ENCODE measurements at regions not wholly inside any gene's neighbourhood (a gene's known extent, or its start where the extent isn't known, plus 50 kb on each side); places are given as distances from the start of the nearest gene placed in this dataset.

GRCh38 chr1:212526111-212526491 is 82.5 kb upstream of the ATF3 start:
- DNase-seq (ENCODE audit: low spot score): no peak
- Histone ChIP-seq H3K4me3 (no peak overlapping the region), H3K27ac (no peak overlapping the region)
- TF ChIP-seq, protein P1, sequence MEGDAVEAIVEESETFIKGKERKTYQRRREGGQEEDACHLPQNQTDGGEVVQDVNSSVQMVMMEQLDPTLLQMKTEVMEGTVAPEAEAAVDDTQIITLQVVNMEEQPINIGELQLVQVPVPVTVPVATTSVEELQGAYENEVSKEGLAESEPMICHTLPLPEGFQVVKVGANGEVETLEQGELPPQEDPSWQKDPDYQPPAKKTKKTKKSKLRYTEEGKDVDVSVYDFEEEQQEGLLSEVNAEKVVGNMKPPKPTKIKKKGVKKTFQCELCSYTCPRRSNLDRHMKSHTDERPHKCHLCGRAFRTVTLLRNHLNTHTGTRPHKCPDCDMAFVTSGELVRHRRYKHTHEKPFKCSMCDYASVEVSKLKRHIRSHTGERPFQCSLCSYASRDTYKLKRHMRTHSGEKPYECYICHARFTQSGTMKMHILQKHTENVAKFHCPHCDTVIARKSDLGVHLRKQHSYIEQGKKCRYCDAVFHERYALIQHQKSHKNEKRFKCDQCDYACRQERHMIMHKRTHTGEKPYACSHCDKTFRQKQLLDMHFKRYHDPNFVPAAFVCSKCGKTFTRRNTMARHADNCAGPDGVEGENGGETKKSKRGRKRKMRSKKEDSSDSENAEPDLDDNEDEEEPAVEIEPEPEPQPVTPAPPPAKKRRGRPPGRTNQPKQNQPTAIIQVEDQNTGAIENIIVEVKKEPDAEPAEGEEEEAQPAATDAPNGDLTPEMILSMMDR (IDR thresholded peaks at IDR 0.05): no peak

DNA sequence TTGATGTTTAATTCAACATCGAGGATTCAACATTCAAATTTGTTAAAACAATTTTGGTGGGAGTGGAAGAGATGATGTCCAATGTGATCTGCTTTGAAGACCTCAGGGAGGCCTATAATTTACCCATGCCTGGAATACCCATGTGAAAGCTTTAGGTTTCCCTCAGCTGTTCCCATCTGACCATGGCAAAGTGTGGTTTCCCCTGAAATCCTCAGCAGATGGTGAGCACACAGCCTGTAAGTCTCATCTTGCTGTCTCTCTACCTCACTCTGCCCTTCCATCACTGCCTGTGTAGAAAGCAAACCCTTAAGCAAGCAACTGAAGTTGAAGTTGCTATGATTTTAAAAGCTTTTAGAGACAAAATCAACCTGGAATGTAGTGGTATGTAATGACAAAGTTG is 80.1 kb upstream of the ATF3 start:
- TF ChIP-seq, protein P1 (IDR thresholded peaks at IDR 0.05): no peak
- DNase-seq (ENCODE audit: low spot score): no peak

DNA sequence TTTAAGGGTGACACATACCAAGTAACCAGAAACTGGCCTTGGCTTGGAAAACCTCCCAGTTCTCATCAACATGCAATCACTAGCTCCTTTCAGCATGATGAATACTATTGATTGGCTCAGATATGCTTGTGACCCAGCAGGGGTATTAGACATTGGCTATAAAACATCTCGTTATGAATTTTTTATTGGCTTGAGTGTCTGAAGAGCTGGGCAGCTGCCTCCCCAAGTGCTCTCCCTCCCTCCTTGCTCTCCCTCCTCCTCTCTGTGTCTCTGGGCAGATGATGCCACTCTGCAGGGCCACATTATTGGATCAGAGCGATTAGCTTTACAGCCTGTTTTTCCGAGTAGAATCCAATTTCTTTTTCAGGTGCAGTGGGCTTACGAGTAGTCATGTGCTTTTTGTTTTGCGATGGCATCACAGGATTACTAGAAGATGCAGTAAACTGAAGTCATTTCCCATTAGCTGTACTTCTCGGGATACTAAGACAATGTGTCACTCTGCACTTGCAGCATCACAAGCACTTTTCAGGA is 79.3 kb upstream of the ATF3 start:
- TF ChIP-seq, protein P1 (IDR thresholded peaks at IDR 0.05): no peak
- no peak for DNase-seq (ENCODE audit: low spot score)
- Histone ChIP-seq H3K27ac (no peak overlapping the region), H3K4me3 (no peak overlapping the region)

More for the DNA sequence above, 80.1 kb upstream of the ATF3 start:
- Histone ChIP-seq H3K4me3 (no peak overlapping the region), H3K27ac (no peak overlapping the region)

DNA sequence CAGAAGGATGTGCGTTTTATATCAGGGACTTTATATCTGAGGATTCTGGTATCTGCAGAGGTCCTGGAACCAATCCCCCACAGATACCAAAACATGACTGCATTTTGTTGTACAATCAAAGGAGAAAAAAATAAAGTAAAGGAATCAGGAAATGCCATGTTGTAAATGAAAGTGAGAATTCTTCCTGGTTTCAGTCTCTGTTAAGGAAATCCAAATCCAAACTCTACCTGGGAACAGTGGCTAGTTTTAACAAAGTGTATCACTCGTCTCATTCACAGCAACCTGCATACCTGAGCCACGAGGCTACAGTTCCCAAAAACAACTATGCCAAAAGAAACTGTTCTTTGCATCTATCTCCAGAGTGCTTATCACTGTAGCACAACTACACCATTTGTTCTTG is 77.3 kb upstream of the ATF3 start:
- Histone ChIP-seq H3K27ac (no peak overlapping the region), H3K4me3 (no peak overlapping the region)
- DNase-seq (ENCODE audit: low spot score): no peak
- TF ChIP-seq, protein P1 (IDR thresholded peaks at IDR 0.05): no peak

- H3K4me3 ChIP-seq: no peak overlapping the region
- no peak for DNase-seq (ENCODE audit: low spot score)
- TF ChIP-seq, protein P1 (IDR thresholded peaks at IDR 0.05): no peak
Measured at GRCh38 chr1:212531796-212532195, 76.8 kb upstream of the ATF3 start.

DNA sequence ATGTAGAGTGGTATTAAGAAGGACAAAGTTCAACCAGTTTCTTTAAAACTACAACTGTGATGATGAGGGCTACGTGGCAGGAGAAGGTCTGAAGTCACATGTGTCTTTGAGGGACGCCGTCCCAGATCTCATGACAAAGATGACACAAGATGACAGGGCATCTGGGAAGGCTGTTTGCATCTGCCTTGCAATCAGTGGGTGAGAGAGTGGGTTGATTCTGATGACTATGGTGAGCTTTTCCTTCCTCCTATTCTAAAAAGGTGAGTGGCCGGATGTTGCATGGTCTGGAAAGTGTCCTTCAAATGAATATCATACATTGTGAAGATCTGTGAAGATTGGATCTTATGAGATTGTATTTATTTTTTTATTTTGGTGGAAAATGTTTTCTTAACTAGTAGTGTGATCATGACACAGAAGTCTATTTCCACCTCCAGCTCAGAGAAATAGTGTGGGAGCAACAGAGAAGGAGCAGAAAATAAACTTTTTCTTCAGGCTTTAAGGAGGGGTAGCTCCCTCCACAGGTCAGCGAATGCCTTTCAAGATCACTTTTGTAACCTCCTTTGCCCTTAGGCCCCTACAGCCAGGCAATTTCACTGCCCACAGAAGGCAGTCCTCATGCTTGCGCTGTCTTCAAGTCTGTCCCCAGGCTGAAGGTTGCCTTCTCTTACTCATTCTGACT is 76.0 kb upstream of the ATF3 start:
- no peak overlapping the region for H3K27ac ChIP-seq
- no peak for DNase-seq (ENCODE audit: low spot score)
- TF ChIP-seq, protein P1 (IDR thresholded peaks at IDR 0.05): no peak
- no peak overlapping the region for H3K4me3 ChIP-seq

More at GRCh38 chr1:212531796-212532195, 76.8 kb upstream of the ATF3 start:
- no peak overlapping the region for H3K27ac ChIP-seq

- no peak overlapping the region for H3K4me3 ChIP-seq
- H3K27ac ChIP-seq: no peak overlapping the region
- no peak for DNase-seq (ENCODE audit: low spot score)
- TF ChIP-seq, protein P1 (IDR thresholded peaks at IDR 0.05): no peak
Measured at GRCh38 chr1:212533148-212533517, 75.4 kb upstream of the ATF3 start.
